ENCODE measurements at regions not wholly inside any gene's neighbourhood (a gene's known extent, or its start where the extent isn't known, plus 50 kb on each side); places are given as distances from the start of the nearest gene placed in this dataset.
A peak's percentile ranks its signal among the peaks of the same experiment; 100 is the strongest.

GRCh38 chr16:48487287-48487686, 102.1 kb upstream of the SIAH1 start:
- no peak for DNase-seq (ENCODE audit: low spot score)

GRCh38 chr16:48481772-48482171, 96.6 kb upstream of the SIAH1 start:
- DNase-seq (ENCODE audit: low spot score) = no peak

DNA sequence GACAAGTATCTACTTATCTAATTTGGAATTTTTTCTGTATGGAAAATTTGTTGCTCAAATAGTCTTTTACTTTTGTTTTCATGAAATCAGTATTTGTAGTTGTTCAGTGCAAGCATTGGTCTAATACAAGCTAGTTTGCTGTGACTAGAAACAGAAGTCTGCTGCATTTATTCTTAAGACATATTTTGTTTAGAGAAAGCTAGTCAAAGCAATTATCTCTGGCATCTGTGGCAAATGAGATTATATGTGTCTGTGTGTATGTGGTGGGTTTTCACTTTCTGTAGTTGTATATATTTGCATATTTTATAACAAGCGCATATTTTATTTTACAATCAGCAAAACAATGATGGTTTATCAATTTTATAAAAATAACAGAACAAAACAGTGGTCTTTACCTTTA, 96.0 kb upstream of the SIAH1 start:
- no peak for DNase-seq (ENCODE audit: low spot score)

DNA sequence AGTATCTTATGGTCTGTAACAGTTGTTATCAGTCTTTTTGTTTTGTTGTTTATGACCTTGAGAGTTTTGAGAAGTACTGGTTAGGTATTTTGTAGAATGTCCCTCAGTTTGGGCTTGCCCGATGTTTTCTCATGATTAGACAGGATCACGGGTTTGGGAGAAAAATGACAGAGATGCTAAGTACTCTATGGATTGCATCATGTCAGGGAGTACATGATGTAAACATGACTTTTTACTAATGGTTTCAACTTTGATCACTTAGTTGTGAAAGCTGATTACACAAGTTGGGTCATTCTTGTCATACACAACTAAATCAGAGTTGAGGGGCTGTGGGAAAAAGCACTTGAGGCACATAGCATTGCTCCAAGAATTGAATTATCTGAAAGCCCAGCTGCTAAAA, 94.7 kb upstream of the SIAH1 start:
- no peak for DNase-seq (ENCODE audit: low spot score)

DNA sequence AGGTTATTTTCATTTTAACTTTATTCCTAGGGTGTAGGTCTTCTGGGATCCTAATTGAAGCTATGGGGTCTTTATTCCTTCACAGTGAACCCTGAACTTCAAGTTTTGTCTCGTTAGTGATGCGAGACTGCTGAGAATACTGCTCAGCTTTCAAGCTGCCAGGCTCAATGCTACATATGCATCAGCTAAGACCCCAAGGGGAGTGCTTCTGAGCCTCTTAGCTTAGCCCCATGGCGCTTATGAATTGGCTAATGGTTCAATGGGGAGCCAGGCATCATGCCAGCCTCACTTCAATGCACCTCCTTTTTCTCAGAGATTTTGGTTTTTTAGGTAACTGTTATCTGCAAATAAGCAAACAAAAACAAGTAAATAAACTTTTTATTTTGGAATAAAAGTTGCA, 94.1 kb upstream of the SIAH1 start:
- DNase-seq (ENCODE audit: low spot score) = no peak

DNA sequence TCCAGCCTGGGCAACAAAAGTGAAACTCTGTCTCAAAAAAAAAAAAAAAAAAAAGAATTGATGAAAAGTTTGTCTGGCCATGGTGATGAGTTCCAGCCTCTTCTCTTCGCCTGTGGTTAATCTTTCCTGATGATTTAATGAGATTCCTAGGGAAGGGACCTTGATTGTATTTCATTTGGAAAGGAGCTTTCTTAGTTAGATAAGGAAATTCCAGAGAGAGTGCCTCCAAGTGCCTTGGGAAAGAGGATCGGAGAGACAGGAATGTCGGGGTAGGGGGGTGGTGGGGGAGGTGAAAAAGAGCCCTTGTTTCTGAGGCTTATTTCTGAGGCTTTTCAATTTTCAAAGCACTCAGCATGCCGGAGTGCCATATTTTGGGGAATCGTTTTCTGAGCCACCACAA, 93.2 kb upstream of the SIAH1 start:
- no peak for DNase-seq (ENCODE audit: low spot score)

- DNase-seq (ENCODE audit: low spot score) = no peak
These were observed 86.2 kb upstream of the SIAH1 start for GRCh38 chr16:48471435-48471834.

GRCh38 chr16:48462106-48462740, 77.0 kb upstream of the SIAH1 start:
- no peak for DNase-seq (ENCODE audit: low spot score)

DNA sequence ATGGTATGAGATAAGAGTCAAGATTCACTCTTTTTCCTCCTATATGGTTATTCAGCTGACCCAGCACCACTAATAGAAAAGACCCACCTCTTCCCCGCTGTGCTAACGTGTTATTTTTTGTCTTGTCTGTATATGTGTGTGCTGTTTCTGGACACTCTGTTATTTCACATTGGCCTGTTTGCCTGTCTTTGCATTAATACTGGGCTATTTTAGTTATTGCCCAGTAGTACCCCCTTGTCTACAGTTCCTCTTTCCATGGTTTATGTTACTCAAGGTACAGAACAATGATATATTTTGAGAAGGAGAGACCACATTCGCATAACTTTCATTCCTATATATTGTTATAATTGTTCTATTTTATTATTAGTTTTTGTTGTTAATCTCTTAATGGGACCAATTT, 74.0 kb upstream of the SIAH1 start:
- DNase-seq (ENCODE audit: low spot score) = no peak

GRCh38 chr16:48454051-48454450, 68.8 kb upstream of the SIAH1 start:
- no peak for DNase-seq (ENCODE audit: low spot score)

DNA sequence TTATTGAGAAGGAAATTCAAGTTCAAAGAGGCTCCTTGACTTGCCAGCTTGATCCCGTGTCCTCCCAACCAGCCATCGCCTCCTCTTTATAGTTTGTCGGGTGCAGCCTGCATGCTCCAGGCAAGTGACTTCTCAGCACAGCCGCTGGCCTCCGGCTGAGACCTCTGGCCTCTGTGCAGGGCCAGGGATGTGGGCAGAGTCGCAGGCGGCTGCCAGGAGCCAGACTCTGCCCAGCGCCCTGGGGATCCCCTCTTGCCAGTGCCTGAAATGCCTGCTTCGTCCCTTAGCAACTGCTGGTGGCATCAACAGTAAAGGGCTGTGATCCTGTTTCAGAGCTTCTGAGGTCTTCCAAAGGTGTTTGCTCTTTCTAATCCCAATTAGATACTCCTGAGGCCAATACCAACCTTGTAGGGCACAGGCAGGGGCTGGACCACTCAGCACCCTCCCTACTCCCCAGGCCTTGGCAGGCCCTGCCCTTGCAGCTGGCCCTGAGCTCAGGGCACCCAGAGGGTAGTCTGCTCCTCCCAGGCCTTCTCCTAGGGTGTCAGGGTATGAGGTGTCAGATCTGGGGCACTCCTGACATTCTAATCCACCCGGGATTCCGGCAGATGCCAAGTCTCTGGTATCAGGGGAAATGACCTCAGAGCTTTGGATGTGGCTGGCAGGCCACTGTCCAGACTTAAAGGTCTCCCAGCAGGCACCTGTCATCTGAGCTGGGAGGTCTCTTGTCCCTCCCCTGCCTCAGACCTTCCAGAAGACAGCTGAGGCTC, 68.0 kb upstream of the SIAH1 start:
- no peak for DNase-seq (ENCODE audit: low spot score)

DNA sequence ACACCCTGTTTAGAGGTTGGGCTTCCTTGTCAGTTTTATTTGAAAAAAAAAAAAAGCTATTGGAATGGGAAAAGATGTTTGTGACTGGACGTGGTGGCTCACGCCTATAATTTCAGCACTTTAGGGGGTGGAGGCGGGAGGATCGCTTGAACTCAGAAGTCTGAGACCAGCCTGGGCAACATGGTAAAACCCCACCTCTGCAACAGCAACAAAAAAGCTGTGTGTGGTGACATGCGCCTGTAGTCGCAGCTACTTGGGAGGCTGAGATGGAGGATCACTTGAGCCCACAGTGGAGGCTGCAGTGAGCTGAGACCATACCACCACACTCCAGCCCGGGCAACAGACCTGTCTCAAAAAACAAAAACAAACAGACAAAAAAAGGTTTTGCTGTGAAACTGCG, 66.1 kb upstream of the SIAH1 start:
- no peak for DNase-seq (ENCODE audit: low spot score)

DNA sequence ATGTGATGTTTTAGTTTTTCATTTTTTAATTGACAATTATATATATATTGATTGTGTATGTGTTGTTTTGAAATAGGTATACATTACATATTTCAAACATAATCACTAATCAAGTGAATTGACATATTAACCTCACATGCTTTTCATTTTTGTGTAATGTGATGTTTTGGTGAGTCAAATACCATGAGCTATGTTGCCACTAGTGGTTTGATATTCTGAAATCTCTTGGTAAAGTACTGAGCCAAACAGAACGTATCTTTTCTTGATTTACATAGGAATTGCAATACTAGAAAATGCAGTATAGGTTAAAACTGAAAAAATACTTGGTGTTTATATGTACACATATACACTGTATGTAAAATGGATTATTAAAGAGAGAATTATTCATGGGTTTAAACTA, 65.2 kb upstream of the SIAH1 start:
- DNase-seq (ENCODE audit: low spot score) = no peak

- no peak for DNase-seq (ENCODE audit: low spot score)
These were observed 63.7 kb upstream of the SIAH1 start for GRCh38 chr16:48448841-48449481.

DNA sequence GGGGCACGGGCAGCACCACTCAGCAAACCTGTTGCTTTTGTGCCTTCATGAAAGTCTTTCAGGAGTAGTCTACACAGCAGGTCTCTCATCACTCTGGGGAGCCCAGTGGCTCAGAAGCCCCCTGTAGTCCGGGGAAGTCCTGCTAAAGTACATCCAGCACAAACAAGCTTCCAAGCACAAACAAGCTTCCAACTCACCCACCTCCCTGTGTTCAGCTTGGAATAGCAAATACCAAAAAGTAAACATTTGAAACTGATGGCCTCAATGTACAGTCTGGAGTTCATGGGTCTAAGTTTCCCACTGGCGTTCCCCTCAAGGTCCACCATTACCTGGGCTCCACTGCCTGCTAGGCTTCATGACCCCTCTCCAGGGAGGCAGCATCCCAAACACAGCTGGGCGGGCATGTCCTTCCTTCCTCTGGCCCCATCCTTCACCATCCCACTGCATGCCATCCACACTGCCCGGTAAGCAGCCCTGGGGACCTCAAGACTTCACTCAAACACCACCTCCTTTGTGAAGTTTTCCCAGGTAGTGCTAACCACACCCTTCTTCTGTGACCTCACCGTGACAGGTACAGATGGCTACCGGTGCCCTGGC, 62.8 kb upstream of the SIAH1 start:
- no peak for DNase-seq (ENCODE audit: low spot score)

GRCh38 chr16:48447428-48447827, 62.2 kb upstream of the SIAH1 start:
- no peak for DNase-seq (ENCODE audit: low spot score)

DNA sequence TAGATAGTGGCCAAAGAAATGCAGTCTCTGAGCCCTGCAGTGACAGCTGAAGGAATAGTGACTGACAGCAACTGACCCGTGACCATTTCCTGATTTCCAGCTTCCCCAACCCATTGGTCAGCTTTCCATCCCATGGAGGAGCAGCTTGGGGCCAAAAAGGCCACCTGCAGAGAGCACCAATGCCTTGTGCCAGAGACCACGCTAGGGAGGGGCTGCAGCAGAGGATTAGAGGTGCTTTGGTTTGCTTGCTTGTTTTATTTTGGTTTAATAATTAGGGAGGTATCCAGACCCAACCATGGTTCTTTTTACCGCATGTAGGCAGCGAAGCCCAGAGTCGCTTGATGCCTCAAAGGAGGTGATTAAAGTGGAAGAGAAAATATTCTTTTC, 61.3 kb upstream of the SIAH1 start:
- peak; percentile 25 for DNase-seq (ENCODE audit: low spot score)

GRCh38 chr16:48445782-48446533, 60.7 kb upstream of the SIAH1 start:
- no peak for DNase-seq (ENCODE audit: low spot score)

- DNase-seq (ENCODE audit: low spot score) = peak; percentile 85
These were observed 59.4 kb upstream of the SIAH1 start for GRCh38 chr16:48444574-48444973.

DNA sequence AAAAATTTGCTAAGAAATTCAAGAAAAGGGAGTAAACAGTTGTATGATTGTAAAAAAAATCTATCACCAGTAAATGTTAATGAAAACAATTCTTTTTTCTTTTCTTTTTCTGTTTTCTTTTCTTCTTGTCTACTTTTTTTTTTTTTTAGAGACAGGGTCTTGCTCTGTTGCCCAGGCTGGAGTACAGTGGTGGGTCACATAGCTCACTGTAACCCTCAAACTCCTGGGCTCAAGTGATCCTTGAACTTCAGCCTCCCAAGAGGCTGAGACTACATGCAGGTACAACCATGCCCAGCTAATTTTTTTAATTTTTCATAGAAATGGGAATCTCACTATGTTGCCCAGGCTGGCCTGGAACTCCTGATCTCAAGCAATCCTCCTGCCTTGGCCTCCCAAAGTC, 57.2 kb upstream of the SIAH1 start:
- DNase-seq (ENCODE audit: low spot score) = no peak

GRCh38 chr16:48441863-48442279, 56.7 kb upstream of the SIAH1 start:
- DNase-seq (ENCODE audit: low spot score) = no peak

- DNase-seq (ENCODE audit: low spot score) = no peak
These were observed 55.9 kb upstream of the SIAH1 start for GRCh38 chr16:48441106-48441505.
